Colonic mucosa (tissue), 4 donors: ENCODE measurements at regions not wholly inside any gene's neighbourhood (a gene's known extent, or its start where the extent isn't known, plus 50 kb on each side); places are given as distances from the start of the nearest gene placed in this dataset.

Experiments
- DNase-seq: peaks from one replicate; pipeline ENCODE4 v3.0.0-alpha.2; 2020
- H3K27ac ChIP-seq: fragments of 200-600 bp; one replicate; pipeline ENCODE4 v1.8.0; 2021
- H3K27me3 ChIP-seq: fragments of 200-600 bp; one replicate; pipeline ENCODE4 v1.8.0; 2021
- H3K36me3 ChIP-seq: fragments of 200-600 bp; one replicate; pipeline ENCODE4 v1.8.0; 2021
- H3K4me1 ChIP-seq: fragments of 200-600 bp; one replicate; pipeline ENCODE4 v1.8.0; 2021; ENCODE audit warnings: mild to moderate bottlenecking
- H3K4me3 ChIP-seq: fragments of 200-600 bp; one replicate; pipeline ENCODE4 v1.8.0; 2021
- H3K9ac ChIP-seq, 2 donors: one replicate each; pipeline ENCODE4 v1.7.0; 2013; ENCODE audit warnings: control low read depth in 2 of 2, low read depth in 2 of 2, low read length in 2 of 2
- H3K9me3 ChIP-seq: fragments of 200-600 bp; one replicate; pipeline ENCODE4 v1.8.0; 2021
- intact Hi-C: fragments of 100-400 bp; cut with DNase I; formaldehyde crosslinking; loops from one replicate; pipeline ENCODE4 v1.14.1; 2022
- TF ChIP-seq, protein P1 (sequence below): fragments of 200-600 bp; IDR thresholded peaks from one replicate; pipeline ENCODE4 v1.8.0; 2022; ENCODE audit warnings: antibody characterized with exemption, mild to moderate bottlenecking
- donor health status: healthy.
- donor health status: DM: no; HTN: no; CAD: no.
- donor health status: DM: no; HTN: no; CAD: no.

DNA sequence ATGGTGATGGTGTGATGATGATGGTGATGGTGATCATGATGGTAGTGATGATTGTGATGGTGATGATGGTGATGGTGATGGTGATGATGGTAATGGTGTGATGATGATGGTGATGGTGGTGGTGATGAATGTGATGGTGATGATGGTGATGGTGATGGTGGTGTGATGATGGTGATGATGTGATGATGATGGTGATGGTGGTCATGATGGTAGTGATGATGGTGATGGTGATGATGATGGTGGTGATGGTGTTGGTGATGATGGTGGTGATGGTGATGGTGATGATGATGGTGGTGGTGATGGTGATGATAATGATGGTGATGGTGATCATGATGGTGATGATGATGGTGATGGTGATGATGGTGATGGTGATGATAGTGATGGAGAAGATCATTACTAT lies 120.3 kb downstream of the ZNF664 start:
- TF ChIP-seq, protein P1, sequence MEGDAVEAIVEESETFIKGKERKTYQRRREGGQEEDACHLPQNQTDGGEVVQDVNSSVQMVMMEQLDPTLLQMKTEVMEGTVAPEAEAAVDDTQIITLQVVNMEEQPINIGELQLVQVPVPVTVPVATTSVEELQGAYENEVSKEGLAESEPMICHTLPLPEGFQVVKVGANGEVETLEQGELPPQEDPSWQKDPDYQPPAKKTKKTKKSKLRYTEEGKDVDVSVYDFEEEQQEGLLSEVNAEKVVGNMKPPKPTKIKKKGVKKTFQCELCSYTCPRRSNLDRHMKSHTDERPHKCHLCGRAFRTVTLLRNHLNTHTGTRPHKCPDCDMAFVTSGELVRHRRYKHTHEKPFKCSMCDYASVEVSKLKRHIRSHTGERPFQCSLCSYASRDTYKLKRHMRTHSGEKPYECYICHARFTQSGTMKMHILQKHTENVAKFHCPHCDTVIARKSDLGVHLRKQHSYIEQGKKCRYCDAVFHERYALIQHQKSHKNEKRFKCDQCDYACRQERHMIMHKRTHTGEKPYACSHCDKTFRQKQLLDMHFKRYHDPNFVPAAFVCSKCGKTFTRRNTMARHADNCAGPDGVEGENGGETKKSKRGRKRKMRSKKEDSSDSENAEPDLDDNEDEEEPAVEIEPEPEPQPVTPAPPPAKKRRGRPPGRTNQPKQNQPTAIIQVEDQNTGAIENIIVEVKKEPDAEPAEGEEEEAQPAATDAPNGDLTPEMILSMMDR, result no peak
- no peak overlapping the region for H3K9ac ChIP-seq
- intact Hi-C loops, result no loop called here

DNA sequence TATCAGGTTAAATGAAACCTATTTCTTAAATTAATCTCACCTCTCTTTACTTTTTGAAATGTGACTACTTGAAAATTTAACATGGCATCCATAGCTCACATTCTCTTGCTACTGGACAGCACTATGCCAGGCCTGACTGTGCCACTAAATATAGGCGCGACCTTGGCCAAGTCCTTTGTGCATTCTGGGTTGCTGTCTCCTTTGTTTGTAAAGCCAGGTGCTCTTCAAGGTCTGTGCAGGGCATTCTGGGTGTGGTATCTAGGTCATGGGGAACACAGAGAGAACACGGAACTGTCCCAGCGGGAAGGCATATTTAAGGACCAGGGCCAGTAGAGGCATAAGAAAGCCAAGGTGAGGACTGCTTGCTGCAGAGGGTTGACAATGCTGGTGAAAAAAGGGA lies 121.2 kb downstream of the ZNF664 start:
- TF ChIP-seq, protein P1, result no peak
- H3K27me3 ChIP-seq, result no peaks in the 10 kb centered on the region
- no peaks in the 10 kb centered on the region for H3K9me3 ChIP-seq
- no peak overlapping the region for H3K27ac ChIP-seq
- intact Hi-C loops, result no loop called here
- H3K4me3 ChIP-seq, result no peak overlapping the region
- no peaks in the 10 kb centered on the region for H3K36me3 ChIP-seq
- no peak overlapping the region for H3K9ac ChIP-seq
- H3K4me1 ChIP-seq, result no peaks in the 10 kb centered on the region
- DNase-seq, result no peak

More for the DNA sequence above, 120.3 kb downstream of the ZNF664 start:
- Histone ChIP-seq H3K36me3 (no peaks in the 10 kb centered on the region), H3K27ac (no peak overlapping the region), H3K27me3 (no peaks in the 10 kb centered on the region), H3K9me3 (no peaks in the 10 kb centered on the region), H3K4me3 (no peak overlapping the region), H3K4me1 (no peaks in the 10 kb centered on the region)
- no peak for DNase-seq

DNA sequence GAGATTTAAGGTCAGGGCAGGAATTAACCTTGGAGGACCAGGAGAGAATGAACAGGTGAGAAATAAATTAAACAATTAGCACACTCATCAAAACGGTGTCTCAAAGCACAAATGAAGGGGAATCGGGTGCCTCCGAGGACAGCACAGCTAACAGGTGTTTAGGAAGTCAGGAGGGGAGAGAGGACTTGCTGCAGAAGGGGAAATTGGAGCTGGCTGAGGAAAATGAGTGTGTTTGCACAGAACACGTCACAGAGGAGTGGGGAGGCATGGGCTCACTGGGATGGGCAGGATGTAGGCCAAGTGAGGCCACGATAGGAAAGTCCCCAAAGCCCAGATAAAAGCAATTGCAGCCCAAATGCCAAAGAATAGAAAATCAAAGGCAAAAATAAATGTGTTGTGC lies 121.7 kb downstream of the ZNF664 start:
- Histone ChIP-seq H3K4me1 (no peaks in the 10 kb centered on the region), H3K36me3 (no peaks in the 10 kb centered on the region), H3K27ac (no peak overlapping the region), H3K9me3 (no peaks in the 10 kb centered on the region), H3K4me3 (no peak overlapping the region), H3K9ac (no peak overlapping the region), H3K27me3 (no peaks in the 10 kb centered on the region)
- intact Hi-C loops, result no loop called here
- DNase-seq, result no peak
- TF ChIP-seq, protein P1, result no peak

DNA sequence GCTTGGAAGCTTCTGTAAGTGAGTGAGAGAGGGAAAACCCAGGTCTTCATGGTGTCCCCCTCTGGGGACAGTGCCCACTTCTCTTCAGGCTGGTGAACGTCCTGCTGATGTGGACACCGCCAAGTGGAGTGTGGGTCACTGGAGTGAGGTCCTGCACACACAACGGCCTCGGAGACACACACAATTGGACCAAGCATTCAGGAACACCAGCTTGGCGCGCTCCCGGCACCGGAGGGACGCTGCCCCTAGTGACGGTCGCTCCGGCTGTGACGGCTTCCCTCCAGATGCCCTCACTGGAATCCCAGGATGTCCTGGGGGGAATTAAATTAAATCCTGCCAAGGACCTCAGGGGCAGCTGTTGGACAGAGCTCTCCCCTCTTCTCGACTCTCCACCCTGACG lies 123.1 kb downstream of the ZNF664 start:
- no peaks in the 10 kb centered on the region for H3K9me3 ChIP-seq
- H3K4me1 ChIP-seq, result no peaks in the 10 kb centered on the region
- no peak for DNase-seq
- TF ChIP-seq, protein P1, result no peak
- intact Hi-C loops, result no loop called here
- H3K4me3 ChIP-seq, result no peak overlapping the region
- H3K27me3 ChIP-seq, result no peaks in the 10 kb centered on the region
- H3K27ac ChIP-seq, result no peak overlapping the region
- H3K36me3 ChIP-seq, result no peaks in the 10 kb centered on the region
- peak overlapping the region in 1 of 2 donors; percentile 4 for H3K9ac ChIP-seq

DNA sequence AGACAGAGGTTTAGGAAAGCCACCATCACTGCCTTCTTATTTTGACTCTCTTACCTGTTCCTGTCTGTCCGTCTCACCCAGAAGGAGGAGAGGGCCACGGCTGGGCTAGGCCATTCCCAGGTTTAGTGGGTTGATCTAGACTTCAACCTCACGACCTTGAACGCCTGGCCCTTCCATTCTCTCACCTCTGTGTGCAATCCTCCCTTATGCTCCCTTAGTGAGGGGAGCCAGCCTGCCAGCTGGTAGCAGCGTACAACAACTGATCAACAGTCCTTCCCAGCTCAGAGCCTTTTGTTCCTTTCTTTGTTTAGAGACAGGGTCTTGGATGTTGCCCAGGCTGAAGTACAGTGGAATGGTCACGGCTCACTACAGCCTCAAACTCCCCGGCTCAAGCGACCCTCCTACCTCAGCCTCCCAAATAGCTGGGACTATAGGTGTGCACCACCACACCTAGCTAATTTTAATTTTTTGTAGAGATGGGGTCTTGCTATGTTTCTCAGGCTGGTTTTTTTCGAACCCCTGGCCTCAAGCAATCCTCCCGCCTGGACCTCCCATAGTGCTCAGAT lies 123.9 kb downstream of the ZNF664 start:
- Histone ChIP-seq H3K9me3 (no peaks in the 10 kb centered on the region), H3K4me1 (no peaks in the 10 kb centered on the region), H3K9ac (no peak overlapping the region), H3K4me3 (no peak overlapping the region), H3K27ac (no peak overlapping the region), H3K36me3 (no peaks in the 10 kb centered on the region), H3K27me3 (no peaks in the 10 kb centered on the region)
- DNase-seq, result no peak
- TF ChIP-seq, protein P1, result no peak
- intact Hi-C loops, result no loop called here
